MM.1S (cell line): ENCODE measurements at regions not wholly inside any gene's neighbourhood (a gene's known extent, or its start where the extent isn't known, plus 50 kb on each side); places are given as distances from the start of the nearest gene placed in this dataset.

Source experiments
- DNase-seq: peaks from one replicate; pipeline ENCODE4 v3.0.0-alpha.2; 2015
- H2AFZ ChIP-seq: fragments of 300-600 bp; sonication (generic); 2 replicates; pipeline ENCODE4 v1.6.0; 2016; ENCODE audit warnings: antibody characterized with exemption, low read length
- H3F3A ChIP-seq: fragments of 300-600 bp; sonication (generic); 2 replicates; pipeline ENCODE4 v1.6.1; 2016; ENCODE audit warnings: mild to moderate bottlenecking, antibody characterized with exemption, low read length, moderate library complexity, mixed read lengths; ENCODE audit not compliant: insufficient read depth
- H3K27ac ChIP-seq: fragments of 300-600 bp; sonication (generic); 2 replicates; pipeline ENCODE4 v1.5.1; 2016; ENCODE audit warnings: mild to moderate bottlenecking, low read length
- H3K27me3 ChIP-seq: fragments of 300-600 bp; sonication (generic); replicated peaks from 2 replicates; pipeline ENCODE4 v1.6.0; 2016; ENCODE audit warnings: low read length; ENCODE audit not compliant: insufficient read depth
- H3K36me3 ChIP-seq: fragments of 300-600 bp; sonication (generic); replicated peaks from 2 replicates; pipeline ENCODE4 v1.6.1; 2016; ENCODE audit warnings: mild to moderate bottlenecking, low read length, mixed read lengths; ENCODE audit not compliant: insufficient read depth
- H3K4me1 ChIP-seq: fragments of 300-600 bp; sonication (generic); 2 replicates; pipeline ENCODE4 v1.6.1; 2016; ENCODE audit warnings: low read length, mixed read lengths
- H3K4me2 ChIP-seq: fragments of 300-600 bp; sonication (generic); 2 replicates; pipeline ENCODE4 v1.6.0; 2016; ENCODE audit warnings: low read depth, low read length
- H3K4me3 ChIP-seq: fragments of 300-600 bp; sonication (generic); 2 replicates; pipeline ENCODE4 v1.5.1; 2016; ENCODE audit warnings: low read length, mixed read lengths
- H3K79me2 ChIP-seq: fragments of 300-600 bp; sonication (generic); 2 replicates; pipeline ENCODE4 v1.6.1; 2016; ENCODE audit warnings: mixed run types, low read length, mixed read lengths
- H3K9ac ChIP-seq: fragments of 300-600 bp; sonication (generic); 2 replicates; pipeline ENCODE4 v1.6.1; 2016; ENCODE audit warnings: low read length, mixed read lengths
- H3K9me2 ChIP-seq: fragments of 300-600 bp; sonication (generic); replicated peaks from 2 replicates; pipeline ENCODE4 v1.6.1; 2016; ENCODE audit warnings: mild to moderate bottlenecking, low read length, mixed read lengths; ENCODE audit not compliant: insufficient read depth
- H3K9me3 ChIP-seq: fragments of 300-600 bp; sonication (generic); replicated peaks from 2 replicates; pipeline ENCODE4 v1.6.1; 2016; ENCODE audit warnings: mild to moderate bottlenecking, low read length, mixed read lengths; ENCODE audit not compliant: insufficient read depth
- H4K20me1 ChIP-seq: fragments of 300-600 bp; sonication (generic); 2 replicates; pipeline ENCODE4 v1.6.1; 2016; ENCODE audit warnings: mild to moderate bottlenecking, low read length, moderate library complexity, mixed read lengths; ENCODE audit not compliant: insufficient read depth
- EZH2 ChIP-seq: fragments of 300-600 bp; sonication (generic); optimal IDR thresholded peaks from 2 replicates; pipeline ENCODE3; 2017; ENCODE audit warnings: low read depth, mild to moderate bottlenecking, antibody characterized with exemption, low read length, mixed read lengths
- EZH2phosphoT487 ChIP-seq: fragments of 300-600 bp; sonication (generic); IDR thresholded peaks from 2 replicates; pipeline ENCODE4 v1.6.1; 2018; ENCODE audit warnings: antibody characterized with exemption, low read length
- TF ChIP-seq, protein P1 (sequence below): fragments of 300-600 bp; sonication (generic); IDR thresholded peaks from 2 replicates; pipeline ENCODE4 v1.5.1; 2016; ENCODE audit warnings: antibody characterized with exemption, low read length, mixed read lengths

DNA sequence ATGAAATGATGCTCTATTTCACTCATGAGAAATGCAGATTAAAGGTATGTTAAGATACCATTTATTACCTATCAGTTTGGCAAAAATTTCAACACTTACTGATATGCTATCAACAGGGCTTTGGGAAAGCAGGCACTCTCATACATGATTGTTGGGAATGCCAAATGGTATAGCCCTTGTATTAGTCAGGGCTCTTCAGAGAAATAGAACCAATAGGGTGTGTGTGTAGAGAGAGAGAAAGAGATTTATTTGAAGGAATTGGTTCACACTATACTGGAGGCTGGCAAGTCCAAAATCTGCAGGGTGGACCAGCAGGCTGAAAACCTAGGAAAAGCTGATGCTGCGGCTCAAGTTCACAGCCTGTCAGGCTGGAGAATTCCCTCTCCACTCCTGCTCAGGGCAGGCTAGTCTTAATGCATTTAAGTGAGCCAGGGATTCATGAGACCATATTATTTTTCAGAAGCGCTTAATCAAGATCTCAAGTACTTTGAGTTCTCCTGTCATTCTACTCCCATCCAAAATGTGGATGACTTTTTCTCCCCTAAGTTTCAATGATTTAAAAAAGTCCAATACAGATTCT is 72.4 kb downstream of the NHLRC3 start:
- no peaks in the 10 kb centered on the region for H3K9me3 ChIP-seq
- no peak for DNase-seq

DNA sequence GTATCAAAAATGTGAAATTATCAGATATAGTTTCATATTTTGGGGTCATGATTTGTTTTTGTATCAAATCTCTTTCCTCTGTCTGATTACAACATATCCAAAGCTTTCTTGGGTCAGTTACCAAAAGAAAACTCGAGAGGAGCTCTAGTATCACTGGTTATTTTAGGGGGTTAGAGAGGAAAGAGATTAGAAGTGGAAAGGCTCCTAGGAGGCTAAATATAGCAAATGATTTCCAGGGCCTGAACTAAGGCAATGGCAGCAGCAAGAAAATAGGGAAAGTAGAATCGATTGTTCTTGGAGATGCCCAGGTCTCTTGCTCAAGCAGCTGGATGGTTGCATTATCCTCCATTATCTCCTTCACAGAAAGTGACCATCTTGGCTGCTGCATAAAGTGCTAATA is 72.9 kb downstream of the NHLRC3 start:
- Histone ChIP-seq H3K4me2 (no peak overlapping the region), H3K9me3 (no peaks in the 10 kb centered on the region), H3K27me3 (no peaks in the 10 kb centered on the region), H3K9me2 (no peaks in the 10 kb centered on the region), H3K36me3 (no peaks in the 10 kb centered on the region), H3K27ac (no peak overlapping the region), H4K20me1 (no peaks in the 10 kb centered on the region), H3K79me2 (no peaks in the 10 kb centered on the region), H2AFZ (no peak overlapping the region), H3K4me3 (no peak overlapping the region), H3F3A (no peaks in the 10 kb centered on the region), H3K4me1 (no peaks in the 10 kb centered on the region), H3K9ac (no peak overlapping the region)
- TF ChIP-seq, protein P1, sequence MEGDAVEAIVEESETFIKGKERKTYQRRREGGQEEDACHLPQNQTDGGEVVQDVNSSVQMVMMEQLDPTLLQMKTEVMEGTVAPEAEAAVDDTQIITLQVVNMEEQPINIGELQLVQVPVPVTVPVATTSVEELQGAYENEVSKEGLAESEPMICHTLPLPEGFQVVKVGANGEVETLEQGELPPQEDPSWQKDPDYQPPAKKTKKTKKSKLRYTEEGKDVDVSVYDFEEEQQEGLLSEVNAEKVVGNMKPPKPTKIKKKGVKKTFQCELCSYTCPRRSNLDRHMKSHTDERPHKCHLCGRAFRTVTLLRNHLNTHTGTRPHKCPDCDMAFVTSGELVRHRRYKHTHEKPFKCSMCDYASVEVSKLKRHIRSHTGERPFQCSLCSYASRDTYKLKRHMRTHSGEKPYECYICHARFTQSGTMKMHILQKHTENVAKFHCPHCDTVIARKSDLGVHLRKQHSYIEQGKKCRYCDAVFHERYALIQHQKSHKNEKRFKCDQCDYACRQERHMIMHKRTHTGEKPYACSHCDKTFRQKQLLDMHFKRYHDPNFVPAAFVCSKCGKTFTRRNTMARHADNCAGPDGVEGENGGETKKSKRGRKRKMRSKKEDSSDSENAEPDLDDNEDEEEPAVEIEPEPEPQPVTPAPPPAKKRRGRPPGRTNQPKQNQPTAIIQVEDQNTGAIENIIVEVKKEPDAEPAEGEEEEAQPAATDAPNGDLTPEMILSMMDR = no peak
- TF ChIP-seq EZH2 = no peak
- TF ChIP-seq EZH2phosphoT487 = no peak
- DNase-seq = no peak

More for the DNA sequence above, 72.4 kb downstream of the NHLRC3 start:
- Histone ChIP-seq H3K4me1 (no peaks in the 10 kb centered on the region), H2AFZ (no peak overlapping the region), H3K36me3 (no peaks in the 10 kb centered on the region), H4K20me1 (no peaks in the 10 kb centered on the region), H3K79me2 (no peaks in the 10 kb centered on the region), H3K27me3 (no peaks in the 10 kb centered on the region), H3K9me2 (no peaks in the 10 kb centered on the region), H3K9ac (no peak overlapping the region), H3F3A (no peaks in the 10 kb centered on the region), H3K4me2 (no peak overlapping the region), H3K27ac (no peak overlapping the region), H3K4me3 (no peak overlapping the region)
- TF ChIP-seq, protein P1 = no peak
- TF ChIP-seq EZH2 (no peak), EZH2phosphoT487 (no peak)

DNA sequence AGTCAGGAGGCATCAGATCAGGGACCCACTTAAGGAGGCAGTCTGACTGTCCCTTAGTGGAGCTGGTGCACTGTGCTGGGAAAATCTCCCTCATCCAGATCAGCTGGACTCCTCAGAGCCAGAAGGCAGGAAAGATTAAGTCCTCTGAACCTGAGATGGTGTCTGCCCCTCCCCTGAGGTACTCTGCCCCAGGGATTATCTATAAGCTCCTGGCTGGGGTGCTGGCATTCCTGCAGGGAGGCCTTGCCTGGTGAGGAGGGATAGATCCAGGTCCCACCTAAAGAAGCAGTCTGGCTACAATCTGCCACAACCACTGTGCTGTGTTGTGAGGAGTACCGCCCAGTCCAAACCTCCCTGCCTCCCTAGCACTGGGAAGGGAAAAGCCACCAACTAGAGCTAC is 81.2 kb downstream of the NHLRC3 start:
- Histone ChIP-seq H3F3A (no peaks in the 10 kb centered on the region), H2AFZ (no peak overlapping the region), H3K9me2 (no peaks in the 10 kb centered on the region), H3K4me2 (no peak overlapping the region), H3K4me3 (no peak overlapping the region), H3K79me2 (no peaks in the 10 kb centered on the region), H3K9ac (no peak overlapping the region), H3K4me1 (no peaks in the 10 kb centered on the region), H3K27ac (no peak overlapping the region), H4K20me1 (no peaks in the 10 kb centered on the region), H3K9me3 (no peaks in the 10 kb centered on the region), H3K36me3 (no peaks in the 10 kb centered on the region), H3K27me3 (no peaks in the 10 kb centered on the region)
- DNase-seq = no peak
- TF ChIP-seq, protein P1 = no peak
- TF ChIP-seq EZH2phosphoT487 (no peak), EZH2 (no peak)
